Stomach (tissue), 4 donors: ENCODE measurements at regions not wholly inside any gene's neighbourhood (a gene's known extent, or its start where the extent isn't known, plus 50 kb on each side); places are given as distances from the start of the nearest gene placed in this dataset.

Source experiments
- CTCF ChIP-seq, 7 experiments: fragments of 450-650 bp in 4 of 7; fragments of 200-600 bp in 3 of 7; sonication (generic) in 3 of 7; IDR thresholded peaks; one replicate each; pipeline ENCODE4 v1.5.1; 2016 to 2019; ENCODE audit warnings: antibody characterized with exemption in 7 of 7, control low read depth in 2 of 7, mild to moderate bottlenecking in 1 of 7
- EP300 ChIP-seq: sonication (generic); formaldehyde crosslinking; IDR thresholded peaks from one replicate; pipeline ENCODE4 v1.6.1; 2017; ENCODE audit warnings: antibody characterized with exemption
- POLR2A ChIP-seq, 4 donors: fragments of 450-650 bp; IDR thresholded peaks; one replicate each; pipeline ENCODE4 v1.6.1; 2016; ENCODE audit warnings: antibody characterized with exemption in 4 of 4, control low read depth in 2 of 4, mild to moderate bottlenecking in 1 of 4, moderate library complexity in 1 of 4
- POLR2AphosphoS5 ChIP-seq, 3 donors: sonication (generic); formaldehyde crosslinking; IDR thresholded peaks; one replicate each; pipeline ENCODE4 v1.6.1; 2016; ENCODE audit warnings: antibody characterized with exemption in 3 of 3

GRCh38 chr1:196115646-196116045, 492.6 kb downstream of the KCNT2 start:
- no peak for TF ChIP-seq CTCF (IDR thresholded peaks at IDR 0.05)
- TF ChIP-seq POLR2A (IDR thresholded peaks at IDR 0.05), result no peak
- TF ChIP-seq EP300, result no peak
- no peak for TF ChIP-seq POLR2AphosphoS5 (IDR thresholded peaks at IDR 0.05)
